ENCODE measurements at regions not wholly inside any gene's neighbourhood (a gene's known extent, or its start where the extent isn't known, plus 50 kb on each side); places are given as distances from the start of the nearest gene placed in this dataset.

DNA sequence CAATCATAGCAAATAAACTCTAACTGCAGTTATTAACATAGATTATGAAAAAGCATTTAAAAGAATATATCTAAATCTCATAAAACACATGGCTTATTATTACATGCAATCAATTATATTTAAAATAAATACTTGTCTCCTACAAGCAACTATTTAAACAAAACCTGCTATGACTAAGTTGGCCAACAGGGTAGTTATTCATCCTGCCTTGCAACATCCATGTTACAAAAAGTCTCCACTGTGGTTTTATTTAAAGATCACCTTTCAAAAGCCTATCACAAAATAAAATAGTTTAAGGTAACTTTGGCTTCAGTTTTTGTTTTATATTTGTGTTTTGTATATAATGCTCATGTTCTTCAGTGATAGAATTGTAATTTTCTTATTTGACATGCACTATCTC is 1127.0 kb upstream of the MAP3K7 start:
- Histone ChIP-seq H3K23me2 (ENCODE audit: low read depth, low read length) (no peaks in the 10 kb centered on the region), H2BK20ac (ENCODE audit: low read length) (no peak overlapping the region), H3K79me1 (ENCODE audit: low read depth, low read length) (no peaks in the 10 kb centered on the region), H3K9me3 (ENCODE audit: insufficient read depth in 2 of 2, low read depth in 1 of 2, low read length in 1 of 2) (no peaks in the 10 kb centered on the region), H3K18ac (ENCODE audit: extremely low read depth, low read length) (no peak overlapping the region), H3K56ac (replicated peaks; ENCODE audit: insufficient read length, low read depth, low read length) (no peak overlapping the region), H4K8ac (ENCODE audit: extremely low read depth, insufficient read depth, low read length) (no peak overlapping the region), H2BK5ac (ENCODE audit: low read depth, low read length) (no peak overlapping the region), H4K91ac (replicated peaks; ENCODE audit: insufficient read length, low read length) (no peak overlapping the region), H3K4me3 (ENCODE audit: extremely low read depth in 1 of 4, insufficient read depth in 2 of 4, low read depth in 3 of 4, low read length in 4 of 4) (no peak overlapping the region), H3K23ac (ENCODE audit: insufficient read length) (no peak overlapping the region), H3K14ac (ENCODE audit: insufficient read length) (no peak overlapping the region), H2AFZ (ENCODE audit: low read length) (no peak overlapping the region), H4K5ac (ENCODE audit: insufficient read length, low read depth, low read length) (no peak overlapping the region), H2BK120ac (replicated peaks; ENCODE audit: low read depth, low read length) (no peak overlapping the region), H2BK15ac (ENCODE audit: low read length) (no peak overlapping the region), H3K36me3 (ENCODE audit: control insufficient read depth in 2 of 4, insufficient read depth in 4 of 4, low read length in 3 of 4) (no peaks in the 10 kb centered on the region), H3K4me1 (replicated peaks in 1 of 4; ENCODE audit: control insufficient read depth in 3 of 4, insufficient read depth in 4 of 4, low read length in 3 of 4) (no peaks in the 10 kb centered on the region), H4K20me1 (replicated peaks in 1 of 2; ENCODE audit: control insufficient read depth in 1 of 2, insufficient read depth in 2 of 2, low read length in 2 of 2) (no peaks in the 10 kb centered on the region), H2AK5ac (ENCODE audit: low read depth, low read length) (no peak overlapping the region), H3K27ac (ENCODE audit: low read depth, low read length) (no peak overlapping the region), H3K27me3 (replicated peaks in 1 of 4; ENCODE audit: control insufficient read depth in 3 of 4, extremely low read depth in 1 of 4, insufficient read depth in 3 of 4, low read length in 3 of 4) (no peaks in the 10 kb centered on the region), H3K9ac (replicated peaks in 1 of 4; ENCODE audit: extremely low read depth in 1 of 4, low read depth in 3 of 4, low read length in 3 of 4) (no peak overlapping the region), H2BK12ac (ENCODE audit: low read depth, low read length) (no peak overlapping the region), H3K4ac (replicated peaks; ENCODE audit: insufficient read length, low read depth, low read length) (no peak overlapping the region), H3K4me2 (ENCODE audit: insufficient read depth in 1 of 2, low read depth in 2 of 2, low read length in 2 of 2) (no peak overlapping the region), H3K79me2 (ENCODE audit: control insufficient read depth in 1 of 2, insufficient read depth in 2 of 2, low read length in 2 of 2) (no peaks in the 10 kb centered on the region)
- no peak for DNase-seq (ENCODE audit: low read depth in 1 of 2, low spot score in 2 of 2)
- ChIA-PET POLR2A (ENCODE audit: partially characterized antibody) (no interaction called here), CTCF (ENCODE audit: partially characterized antibody) (no interaction called here)
- FAIRE-seq = no peak
- TF ChIP-seq TAF1 (IDR thresholded peaks at IDR 0.05; ENCODE audit: low read depth, low read length) = no peak

Data from H1 (cell line).